HG03432 (cell line): ENCODE measurements at regions not wholly inside any gene's neighbourhood (a gene's known extent, or its start where the extent isn't known, plus 50 kb on each side); places are given as distances from the start of the nearest gene placed in this dataset.

Experiments
- ATAC-seq: cut with Tn5 transposase; IDR thresholded peaks from one replicate; pipeline ENCODE4 v1.9.1; 2021; ENCODE audit warnings: mild to moderate bottlenecking, moderate library complexity; ENCODE audit not compliant: unreplicated experiment

GRCh38 chr17:77439189-77440018, 298.6 kb downstream of the SEC14L1 start:
- ATAC-seq = no peak

- no peak for ATAC-seq
Measured at GRCh38 chr17:77440560-77440981, 299.8 kb downstream of the SEC14L1 start.

- peak; percentile 52 for ATAC-seq
Measured at GRCh38 chr17:77441130-77441920, 300.6 kb downstream of the SEC14L1 start.

- no peak for ATAC-seq
Measured at GRCh38 chr17:77441940-77442339, 301.2 kb downstream of the SEC14L1 start.

GRCh38 chr17:77442976-77443747, 302.4 kb downstream of the SEC14L1 start:
- no peak for ATAC-seq

- no peak for ATAC-seq
Measured at GRCh38 chr17:77443748-77444260, 303.0 kb downstream of the SEC14L1 start.

- no peak for ATAC-seq
Measured at GRCh38 chr17:77444628-77444983, 303.8 kb downstream of the SEC14L1 start.

GRCh38 chr17:77444984-77445759, 304.4 kb downstream of the SEC14L1 start:
- peak; percentile 35 for ATAC-seq

- ATAC-seq = no peak
Measured at GRCh38 chr17:77445760-77446532, 305.2 kb downstream of the SEC14L1 start.

- ATAC-seq = no peak
Measured at GRCh38 chr17:77446940-77447634, 306.3 kb downstream of the SEC14L1 start.

GRCh38 chr17:77449373-77449907, 308.7 kb downstream of the SEC14L1 start:
- ATAC-seq = no peak

- ATAC-seq = no peak
Measured at GRCh38 chr17:77449908-77450741, 309.4 kb downstream of the SEC14L1 start.

GRCh38 chr17:77450742-77451244, 310.0 kb downstream of the SEC14L1 start:
- no peak for ATAC-seq

- peak; percentile 35 for ATAC-seq
Measured at GRCh38 chr17:77451245-77451893, 310.6 kb downstream of the SEC14L1 start.

- ATAC-seq = no peak
Measured at GRCh38 chr17:77451894-77452852, 311.4 kb downstream of the SEC14L1 start.
